HCT116 (cell line): ENCODE measurements at regions not wholly inside any gene's neighbourhood (a gene's known extent, or its start where the extent isn't known, plus 50 kb on each side); places are given as distances from the start of the nearest gene placed in this dataset.

ENCODE experiments used
- ATAC-seq: fragments of 200-7000 bp; cut with Tn5 transposase; 2 replicates; pipeline ENCODE4 v1.9.1; 2020; ENCODE audit warnings: mild to moderate bottlenecking, moderate library complexity
- BruUV-seq: library from RNA; stranded (reverse); fragments of 400-500 nt; replicated peaks from 2 replicates; lab custom pipeline; 2021; lab: Mats Ljungman, UMichigan
- CTCF ChIA-PET: fragments of 300-600 bp; sonication (Branson Sonifier 250); formaldehyde crosslinking; loops from one replicate; lab custom pipeline; 2021; ENCODE audit warnings: antibody characterized with exemption; lab: Charles Lee
- POLR2A ChIA-PET: fragments of 300-600, 350-600 bp; sonication (Branson Sonifier 250); formaldehyde crosslinking; loops from one replicate; lab custom pipeline; 2021; ENCODE audit warnings: antibody characterized with exemption; lab: Charles Lee
- RAD21 ChIA-PET, 2 experiments: fragments of 300-600 bp; sonication (Branson Sonifier 250); formaldehyde crosslinking; loops; one replicate each; lab custom pipeline; 2023; ENCODE audit warnings: low total read pairs in 2 of 2; ENCODE audit not compliant: uncharacterized antibody in 2 of 2, unreplicated experiment in 2 of 2, low non-redundant PET in 1 of 2; lab: Charles Lee
- DNase-seq: peaks from one replicate; pipeline ENCODE4 v3.0.0-alpha.2; 2010; ENCODE audit warnings: low read depth, low spot score
- H2AFZ ChIP-seq: fragments of 200-600 bp; shearing (Covaris generic), sonication (generic); 2 replicates; pipeline ENCODE4 v1.6.1; 2017; ENCODE audit warnings: low read depth, mixed run types, mixed read lengths, antibody characterized with exemption, low read length; ENCODE audit not compliant: poor library complexity, severe bottlenecking
- H3K27ac ChIP-seq: 2 replicates; pipeline ENCODE4 v1.5.1; 2012; ENCODE audit warnings: low read depth, low read length
- H3K27me3 ChIP-seq: fragments of 200-600 bp; sonication (generic); 2 replicates; pipeline ENCODE4 v1.6.1; 2016; ENCODE audit warnings: mixed run types, low read length, mixed read lengths; ENCODE audit not compliant: insufficient read depth
- H3K36me3 ChIP-seq, 2 experiments: fragments of 200-500 bp in 1 of 2; fragments of 200-600 bp in 1 of 2; sonication (Bioruptor generic) in 1 of 2; sonication (generic) in 1 of 2; 2 replicates each; pipeline versions ENCODE4 v1.5.1 to v1.6.1; 2014 to 2016; ENCODE audit warnings: low read length in 2 of 2, inconsistent platforms in 1 of 2, mixed read lengths in 1 of 2, mixed run types in 1 of 2; ENCODE audit not compliant: insufficient read depth in 2 of 2, control insufficient read depth in 1 of 2
- H3K4me1 ChIP-seq, 2 experiments: fragments of 200-600 bp in 1 of 2; sonication (generic) in 1 of 2; 2 replicates each; pipeline versions ENCODE4 v1.5.1 to v1.6.1; 2012 to 2017; ENCODE audit warnings: low read length in 2 of 2, inconsistent platforms in 1 of 2, mild to moderate bottlenecking in 1 of 2, mixed read lengths in 1 of 2, mixed run types in 1 of 2, moderate library complexity in 1 of 2; ENCODE audit not compliant: insufficient read depth in 2 of 2, control insufficient read depth in 1 of 2
- H3K4me2 ChIP-seq: fragments of 200-600 bp; sonication (generic); 2 replicates; pipeline ENCODE4 v1.6.1; 2017; ENCODE audit warnings: mixed run types, low read length, mixed read lengths
- H3K4me3 ChIP-seq, 2 experiments: fragments of 200-600 bp in 1 of 2; sonication (generic) in 1 of 2; replicated peaks in 1 of 2; 2 replicates each; pipeline ENCODE4 v1.5.1; 2011 to 2016; ENCODE audit warnings: low read length in 2 of 2, control low read depth in 1 of 2, low read depth in 1 of 2, mild to moderate bottlenecking in 1 of 2, mixed read lengths in 1 of 2, mixed run types in 1 of 2
- H3K79me2 ChIP-seq: fragments of 200-600 bp; sonication (generic); 2 replicates; pipeline ENCODE4 v1.6.1; 2017; ENCODE audit warnings: mild to moderate bottlenecking, mixed run types, low read length, moderate library complexity, mixed read lengths; ENCODE audit not compliant: insufficient read depth
- H3K9ac ChIP-seq: fragments of 200-600 bp; sonication (generic); 2 replicates; pipeline ENCODE4 v1.6.1; 2016; ENCODE audit warnings: low read length, mixed read lengths
- H3K9me2 ChIP-seq: fragments of 200-600 bp; sonication (generic), shearing (Covaris generic); 2 replicates; pipeline ENCODE4 v1.6.1; 2017; ENCODE audit warnings: mixed run types, mild to moderate bottlenecking, moderate library complexity; ENCODE audit not compliant: insufficient read depth
- H3K9me3 ChIP-seq, 2 experiments: fragments of 200-500 bp in 1 of 2; fragments of 200-600 bp in 1 of 2; sonication (Bioruptor generic) in 1 of 2; sonication (generic) in 1 of 2; 2 replicates each; pipeline ENCODE4 v1.6.1; 2014 to 2017; ENCODE audit warnings: low read length in 2 of 2, mixed read lengths in 2 of 2, inconsistent platforms in 1 of 2, low read depth in 1 of 2, mild to moderate bottlenecking in 1 of 2, mixed run types in 1 of 2, moderate library complexity in 1 of 2; ENCODE audit not compliant: control insufficient read depth in 1 of 2, insufficient read depth in 1 of 2
- H4K20me1 ChIP-seq: fragments of 200-600 bp; sonication (generic), shearing (Covaris generic); 2 replicates; pipeline ENCODE4 v1.6.1; 2017; ENCODE audit warnings: mixed run types, mild to moderate bottlenecking, moderate library complexity; ENCODE audit not compliant: insufficient read depth
- ATF3 ChIP-seq: IDR thresholded peaks from 2 replicates; pipeline ENCODE4 v1.6.1; 2012
- CTCF ChIP-seq, 3 experiments: fragments of 200-600 bp in 1 of 3; sonication (generic) in 1 of 3; IDR thresholded peaks in 2 of 3; conservative IDR thresholded peaks in 1 of 3; 2 replicates each; pipeline ENCODE4 v1.5.1; 2012 to 2017; ENCODE audit warnings: low read depth in 2 of 3, low read length in 2 of 3, antibody characterized with exemption in 1 of 3, borderline replicate concordance in 1 of 3, control low read depth in 1 of 3, mild to moderate bottlenecking in 1 of 3, mixed read lengths in 1 of 3, mixed run types in 1 of 3, moderate library complexity in 1 of 3; ENCODE audit not compliant: insufficient read depth in 1 of 3
- FOSL1 ChIP-seq: IDR thresholded peaks from 2 replicates; pipeline ENCODE4 v1.6.1; 2012; ENCODE audit warnings: low read depth
- POLR2AphosphoS5 ChIP-seq: IDR thresholded peaks from 2 replicates; pipeline ENCODE4 v1.6.1; 2011; ENCODE audit warnings: mild to moderate bottlenecking, low read depth, low read length, moderate library complexity
- RAD21 ChIP-seq: IDR thresholded peaks from 2 replicates; pipeline ENCODE4 v1.6.1; 2012; ENCODE audit warnings: low read depth, mild to moderate bottlenecking
- REST ChIP-seq: IDR thresholded peaks from 2 replicates; pipeline ENCODE4 v1.6.1; 2012; ENCODE audit warnings: low read depth
- ZNF274 ChIP-seq: fragments of 200-500 bp; sonication (Bioruptor generic); IDR thresholded peaks from 2 replicates; pipeline ENCODE4 v1.6.1; 2014; ENCODE audit warnings: mild to moderate bottlenecking, low read depth, low read length, inconsistent platforms
- intact Hi-C: fragments of 100-400 bp; cut with micrococcal nuclease; formaldehyde crosslinking; loops from 2 replicates; pipeline ENCODE4 v1.10.0; 2022

GRCh38 chr17:77068915-77069314 lies 71.9 kb upstream of the SEC14L1 start:
- intact Hi-C loops, result loop anchor here (5.0 kb wide), 2 partner anchors 178 to 277 kb away; no protein-coding TSS in a partner anchor
- BruUV-seq, result no TSS peak
- DNase-seq (no peak), ATAC-seq (peak; percentile 48)
- CTCF ChIA-PET, result interaction anchor here (1.2 to 5.9 kb wide), 5 partner anchors 12 to 296 kb away, joined by 3 to 52 read pairs (median 4); partner anchors contain the start of gene MGAT5B
- Histone ChIP-seq H2AFZ (no peak overlapping the region), H3K27ac (no peak overlapping the region), H3K4me2 (peak overlapping the region; percentile 43), H3K4me1 (peaks cover 0 to 13% of the 10 kb centered on the region in 2 experiments; a peak in 2 of 4 replicates), H3K9ac (no peak overlapping the region), H4K20me1 (no peaks in the 10 kb centered on the region), H3K36me3 (no peaks in the 10 kb centered on the region), H3K9me2 (no peaks in the 10 kb centered on the region), H3K27me3 (0 out of 2 replicates have a peak, but pooled peaks cover 10% of the 10 kb centered on the region), H3K4me3 (no peak overlapping the region), H3K79me2 (no peaks in the 10 kb centered on the region), H3K9me3 (no peaks in the 10 kb centered on the region)
- POLR2A ChIA-PET, result no interaction called here
- RAD21 ChIA-PET, result no interaction called here
- TF ChIP-seq REST (no peak), FOSL1 (0 out of 2 replicates have a peak, but pooled peaks have one; percentile 9)

- Histone ChIP-seq H2AFZ (no peak overlapping the region), H3K4me3 (no peak overlapping the region), H3K79me2 (no peaks in the 10 kb centered on the region), H3K36me3 (no peaks in the 10 kb centered on the region), H3K27me3 (peaks cover 10% of the 10 kb centered on the region; the same call in 1 of the 2 replicates), H3K9me2 (no peaks in the 10 kb centered on the region), H3K4me2 (no peak overlapping the region), H3K9me3 (no peaks in the 10 kb centered on the region), H3K9ac (no peak overlapping the region), H4K20me1 (no peaks in the 10 kb centered on the region), H3K4me1 (peaks cover 0 to 13% of the 10 kb centered on the region in 2 experiments; a peak in 2 of 4 replicates), H3K27ac (no peak overlapping the region)
- ATAC-seq (no peak), DNase-seq (no peak)
- CTCF ChIA-PET, result interaction anchor here (0.7 to 2.0 kb wide), 2 partner anchors 15 to 203 kb away, joined by 3 to 8 read pairs; no protein-coding TSS in a partner anchor
- TF ChIP-seq POLR2AphosphoS5, result no peak
- no peak for TF ChIP-seq ZNF274
- TF ChIP-seq ATF3, result no peak
- TF ChIP-seq RAD21, result no peak
- TF ChIP-seq CTCF (IDR thresholded peaks at IDR 0.05 in 2 of 3, conservative IDR thresholded peaks at IDR 0.05 in 1 of 3; ENCODE audit: borderline replicate concordance in 1 of 3, insufficient read depth in 1 of 3, low read depth in 2 of 3, low read length in 2 of 3), result no peak
- no TSS peak for BruUV-seq
- POLR2A ChIA-PET, result no interaction called here
- RAD21 ChIA-PET, result no interaction called here
- intact Hi-C loops, result no loop called here
Measured at GRCh38 chr17:77070888-77071279, 69.9 kb upstream of the SEC14L1 start.
